Right lobe of liver (tissue), 6 donors: ENCODE measurements at regions not wholly inside any gene's neighbourhood (a gene's known extent, or its start where the extent isn't known, plus 50 kb on each side); places are given as distances from the start of the nearest gene placed in this dataset.

ENCODE experiments used
- ATAC-seq, 4 donors: fragments of 200-7000 bp; cut with Tn5 transposase; one replicate each; pipeline ENCODE4 v1.9.1; 2020; ENCODE audit warnings: mild to moderate bottlenecking in 4 of 4, moderate library complexity in 4 of 4
- DNase-seq, 3 donors: peaks; one replicate each; pipeline ENCODE4 v3.0.0-alpha.2; 2020
- H3K27ac ChIP-seq, 3 donors: fragments of 200-600 bp; one replicate each; pipeline ENCODE4 v1.8.0; 2022
- H3K27me3 ChIP-seq, 2 donors: fragments of 200-600 bp; one replicate each; pipeline ENCODE4 v1.8.0; 2022
- H3K36me3 ChIP-seq, 4 donors: fragments of 200-600 bp; sonication (generic) in 1 of 4; one replicate each; pipeline versions ENCODE4 v1.5.1 to v1.8.0; 2017 to 2022; ENCODE audit warnings: control low read depth in 1 of 4
- H3K4me1 ChIP-seq, 4 donors: fragments of 200-600 bp; sonication (generic) in 1 of 4; one replicate each; pipeline versions ENCODE4 v1.5.1 to v1.8.0; 2017 to 2022; ENCODE audit warnings: control low read depth in 1 of 4
- H3K4me3 ChIP-seq, 3 donors: fragments of 200-600 bp; one replicate each; pipeline ENCODE4 v1.8.0; 2022
- H3K9me3 ChIP-seq, 4 donors: fragments of 200-600 bp; sonication (generic) in 1 of 4; one replicate each; pipeline versions ENCODE4 v1.5.1 to v1.8.0; 2017 to 2022; ENCODE audit warnings: control low read depth in 1 of 4
- CTCF ChIP-seq, 4 donors: fragments of 200-600 bp in 3 of 4; fragments of 450-650 bp in 1 of 4; IDR thresholded peaks; one replicate each; pipeline versions ENCODE4 v1.5.1 to v1.8.0; 2016 to 2022; ENCODE audit warnings: antibody characterized with exemption in 4 of 4, mild to moderate bottlenecking in 2 of 4
- POLR2A ChIP-seq: fragments of 450-650 bp; IDR thresholded peaks from one replicate; pipeline ENCODE4 v1.6.1; 2017; ENCODE audit warnings: antibody characterized with exemption, mild to moderate bottlenecking
- WGBS: methylation state at CpG from one replicate; pipeline ENCODE4 v1.1.6; 2018; ENCODE audit warnings: low coverage, low lambda C conversion rate; ENCODE audit not compliant: insufficient coverage; ENCODE audit errors: missing lambda C conversion rate; 5-methylcytosine and 5-hydroxymethylcytosine counted together
- intact Hi-C, 2 donors: fragments of 100-400 bp; cut with DNase I; formaldehyde crosslinking; loops; one replicate each; pipeline versions ENCODE4 v1.11.2 to v1.14.1; 2022
- donor health status: DM: no; HTN: yes; CAD: no.
- donor health status: DM: no; HTN: no; CAD: no.
- donor health status: DM: no; HTN: no; CAD: no.
- donor health status: DM: no; HTN: yes; CAD: no.
- donor health status: DM: no; HTN: yes; CAD: no.

- Histone ChIP-seq H3K9me3 (no peaks in the 10 kb centered on the region), H3K36me3 (no peaks in the 10 kb centered on the region), H3K4me1 (no peaks in the 10 kb centered on the region), H3K27ac (no peak overlapping the region), H3K27me3 (no peaks in the 10 kb centered on the region), H3K4me3 (no peak overlapping the region)
- 79% methylated on average over 1 of the region's 1 CpG for WGBS
- ATAC-seq (no peak), DNase-seq (no peak)
- TF ChIP-seq POLR2A (no peak), CTCF (IDR thresholded peaks at IDR 0.05) (no peak)
- intact Hi-C loops: no loop called here
Observed at GRCh38 chr21:28641731-28642130, 350.9 kb downstream of the LTN1 start.

- ATAC-seq: no peak
- H3K27ac ChIP-seq: no peak overlapping the region
- H3K4me1 ChIP-seq: no peaks in the 10 kb centered on the region
- TF ChIP-seq CTCF (IDR thresholded peaks at IDR 0.05): no peak
- TF ChIP-seq POLR2A: no peak
- DNase-seq: no peak
- H3K4me3 ChIP-seq: no peak overlapping the region
- intact Hi-C loops: no loop called here
- WGBS: 67% methylated on average over 4 of the region's 5 CpGs
- no peaks in the 10 kb centered on the region for H3K27me3 ChIP-seq
- no peaks in the 10 kb centered on the region for H3K9me3 ChIP-seq
- H3K36me3 ChIP-seq: no peaks in the 10 kb centered on the region
Observed at GRCh38 chr21:28640326-28640725, 352.4 kb downstream of the LTN1 start.

- Histone ChIP-seq H3K4me1 (no peaks in the 10 kb centered on the region), H3K27me3 (no peaks in the 10 kb centered on the region), H3K36me3 (no peaks in the 10 kb centered on the region), H3K9me3 (no peaks in the 10 kb centered on the region), H3K4me3 (no peak overlapping the region), H3K27ac (no peak overlapping the region)
- intact Hi-C loops: no loop called here
- DNase-seq: no peak
- TF ChIP-seq CTCF (IDR thresholded peaks at IDR 0.05): no peak
- TF ChIP-seq POLR2A: no peak
- ATAC-seq: no peak
- 76% methylated on average over 1 of the region's 1 CpG for WGBS
Observed at GRCh38 chr21:28639737-28640136, 352.9 kb downstream of the LTN1 start.

GRCh38 chr21:28636752-28637691 lies 355.7 kb downstream of the LTN1 start:
- TF ChIP-seq CTCF (IDR thresholded peaks at IDR 0.05) (no peak), POLR2A (no peak)
- 63% methylated on average over 9 of the region's 9 CpGs for WGBS
- intact Hi-C loops: no loop called here
- Histone ChIP-seq H3K4me3 (no peak overlapping the region), H3K27ac (no peak overlapping the region), H3K9me3 (no peaks in the 10 kb centered on the region), H3K4me1 (no peaks in the 10 kb centered on the region), H3K36me3 (no peaks in the 10 kb centered on the region), H3K27me3 (no peaks in the 10 kb centered on the region)
- ATAC-seq (no peak), DNase-seq (no peak)
